ENCODE measurements at regions not wholly inside any gene's neighbourhood (a gene's known extent, or its start where the extent isn't known, plus 50 kb on each side); places are given as distances from the start of the nearest gene placed in this dataset.

- H3K4me2 ChIP-seq (ENCODE audit: low read length): no peak overlapping the region
- H2AFZ ChIP-seq (ENCODE audit: low read length): no peak overlapping the region
- no peak overlapping the region for H3K9ac ChIP-seq (ENCODE audit: low read length)
- H4K20me1 ChIP-seq (ENCODE audit: insufficient read depth, low read length): no peaks in the 10 kb centered on the region
- TF ChIP-seq EZH2 (IDR thresholded peaks at IDR 0.05; ENCODE audit: borderline replicate concordance, low read length): no peak
- no peak for TF ChIP-seq CTCF (IDR thresholded peaks at IDR 0.05; ENCODE audit: low read length)
- no peak overlapping the region for H3K27ac ChIP-seq (ENCODE audit: low read depth, low read length, poor library complexity, severe bottlenecking)
- H3K9me3 ChIP-seq (ENCODE audit: low read length): no peaks in the 10 kb centered on the region
- H3F3A ChIP-seq (ENCODE audit: insufficient read depth, low read length): no peaks in the 10 kb centered on the region
- no peaks in the 10 kb centered on the region for H3K79me2 ChIP-seq (ENCODE audit: insufficient read depth, low read length)
- no peaks in the 10 kb centered on the region for H3K9me2 ChIP-seq (ENCODE audit: low read depth, low read length)
- no peak overlapping the region for H3K4me3 ChIP-seq (ENCODE audit: low read depth, low read length, poor library complexity, severe bottlenecking)
- no peaks in the 10 kb centered on the region for H3K36me3 ChIP-seq (ENCODE audit: insufficient read depth, low read length)
- H3K27me3 ChIP-seq (ENCODE audit: insufficient read depth, low read length): no peaks in the 10 kb centered on the region
- no peaks in the 10 kb centered on the region for H3K4me1 ChIP-seq (ENCODE audit: insufficient read depth, low read length, severe bottlenecking)
These were observed 64.8 kb upstream of the GHITM start for GRCh38 chr10:84074521-84074920.

- no peak overlapping the region for H3K9ac ChIP-seq (ENCODE audit: low read length)
- H3K27ac ChIP-seq (ENCODE audit: low read depth, low read length, poor library complexity, severe bottlenecking): no peak overlapping the region
- no peak for TF ChIP-seq CTCF (IDR thresholded peaks at IDR 0.05; ENCODE audit: low read length)
- TF ChIP-seq EZH2 (IDR thresholded peaks at IDR 0.05; ENCODE audit: borderline replicate concordance, low read length): no peak
These were observed 63.9 kb upstream of the GHITM start for GRCh38 chr10:84075226-84076046.

GRCh38 chr10:84076047-84076388 lies 63.3 kb upstream of the GHITM start:
- no peak overlapping the region for H3K4me3 ChIP-seq (ENCODE audit: low read depth, low read length, poor library complexity, severe bottlenecking)
- H4K20me1 ChIP-seq (ENCODE audit: insufficient read depth, low read length): no peaks in the 10 kb centered on the region
- H3K36me3 ChIP-seq (ENCODE audit: insufficient read depth, low read length): no peaks in the 10 kb centered on the region
- no peaks in the 10 kb centered on the region for H3K9me3 ChIP-seq (ENCODE audit: low read length)
- no peaks in the 10 kb centered on the region for H3K79me2 ChIP-seq (ENCODE audit: insufficient read depth, low read length)
- no peaks in the 10 kb centered on the region for H3K4me1 ChIP-seq (ENCODE audit: insufficient read depth, low read length, severe bottlenecking)
- no peak overlapping the region for H2AFZ ChIP-seq (ENCODE audit: low read length)
- no peak overlapping the region for H3K9ac ChIP-seq (ENCODE audit: low read length)
- no peak overlapping the region for H3K4me2 ChIP-seq (ENCODE audit: low read length)
- TF ChIP-seq CTCF (IDR thresholded peaks at IDR 0.05; ENCODE audit: low read length): no peak
- no peak for TF ChIP-seq EZH2 (IDR thresholded peaks at IDR 0.05; ENCODE audit: borderline replicate concordance, low read length)
- no peaks in the 10 kb centered on the region for H3K27me3 ChIP-seq (ENCODE audit: insufficient read depth, low read length)
- no peaks in the 10 kb centered on the region for H3F3A ChIP-seq (ENCODE audit: insufficient read depth, low read length)
- no peaks in the 10 kb centered on the region for H3K9me2 ChIP-seq (ENCODE audit: low read depth, low read length)
- H3K27ac ChIP-seq (ENCODE audit: low read depth, low read length, poor library complexity, severe bottlenecking): no peak overlapping the region

More at GRCh38 chr10:84075226-84076046, 63.9 kb upstream of the GHITM start:
- no peak overlapping the region for H3K4me2 ChIP-seq (ENCODE audit: low read length)
- H3K36me3 ChIP-seq (ENCODE audit: insufficient read depth, low read length): no peaks in the 10 kb centered on the region
- H3F3A ChIP-seq (ENCODE audit: insufficient read depth, low read length): no peaks in the 10 kb centered on the region
- H3K9me3 ChIP-seq (ENCODE audit: low read length): no peaks in the 10 kb centered on the region
- H2AFZ ChIP-seq (ENCODE audit: low read length): no peak overlapping the region
- no peaks in the 10 kb centered on the region for H4K20me1 ChIP-seq (ENCODE audit: insufficient read depth, low read length)
- H3K4me3 ChIP-seq (ENCODE audit: low read depth, low read length, poor library complexity, severe bottlenecking): no peak overlapping the region
- H3K79me2 ChIP-seq (ENCODE audit: insufficient read depth, low read length): no peaks in the 10 kb centered on the region
- H3K4me1 ChIP-seq (ENCODE audit: insufficient read depth, low read length, severe bottlenecking): no peaks in the 10 kb centered on the region
- no peaks in the 10 kb centered on the region for H3K9me2 ChIP-seq (ENCODE audit: low read depth, low read length)
- H3K27me3 ChIP-seq (ENCODE audit: insufficient read depth, low read length): no peaks in the 10 kb centered on the region

Measured in OCI-LY1 (cell line).